Stimulated activated naive CD4-positive, alpha-beta T cell treated with Interleukin-2 at 50 U/mL for 16 hours (primary cell): ENCODE measurements at regions not wholly inside any gene's neighbourhood (a gene's known extent, or its start where the extent isn't known, plus 50 kb on each side); places are given as distances from the start of the nearest gene placed in this dataset.

Experiments used
- DNase-seq: peaks from one replicate; lab custom pipeline; 2025; lab: John Stamatoyannopoulos, UW

- DNase-seq = no peak
These were observed 307.4 kb upstream of the C9orf72 start for GRCh38 chr9:27880635-27881034.

- DNase-seq = no peak
These were observed 315.5 kb upstream of the C9orf72 start for GRCh38 chr9:27888661-27889295.

- no peak for DNase-seq
These were observed 351.2 kb upstream of the C9orf72 start for GRCh38 chr9:27924502-27924901.

DNA sequence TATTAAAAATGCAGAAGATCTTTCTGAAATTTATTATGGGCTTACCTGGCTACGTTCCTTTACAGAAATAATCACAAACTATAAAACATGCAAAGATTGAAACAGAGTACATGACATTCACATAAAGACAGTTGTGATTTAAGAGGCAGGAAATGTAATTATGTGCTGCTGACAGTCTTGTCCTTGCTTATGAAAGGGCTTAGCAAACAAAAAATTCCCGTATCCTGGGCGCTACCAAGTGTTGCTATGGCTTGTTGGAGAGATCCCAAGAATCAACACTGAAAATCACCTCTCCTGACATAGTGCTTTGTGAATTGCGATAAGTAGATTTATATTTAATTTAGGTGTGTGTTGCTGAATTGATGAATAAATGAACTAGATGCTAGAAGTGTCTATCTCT is 352.5 kb upstream of the C9orf72 start:
- no peak for DNase-seq

DNA sequence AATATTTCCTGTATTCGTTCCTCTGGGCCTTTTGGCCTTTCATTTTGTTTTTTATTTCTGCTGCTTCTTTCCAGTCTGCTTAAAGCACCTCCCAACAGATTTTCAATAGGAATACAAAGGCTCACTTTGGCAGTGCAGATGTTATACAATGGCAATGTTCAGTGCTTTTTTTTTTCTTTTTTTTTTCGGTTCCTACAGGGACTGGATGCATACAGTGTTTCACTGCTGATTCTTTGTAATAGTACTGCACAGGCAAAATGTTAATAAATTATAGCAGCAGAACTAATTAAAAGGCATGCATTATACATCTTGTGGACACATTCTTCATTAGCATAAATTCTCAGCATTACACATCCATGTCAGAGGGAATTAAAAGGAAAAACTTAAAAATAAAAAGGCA is 356.6 kb upstream of the C9orf72 start:
- no peak for DNase-seq

DNA sequence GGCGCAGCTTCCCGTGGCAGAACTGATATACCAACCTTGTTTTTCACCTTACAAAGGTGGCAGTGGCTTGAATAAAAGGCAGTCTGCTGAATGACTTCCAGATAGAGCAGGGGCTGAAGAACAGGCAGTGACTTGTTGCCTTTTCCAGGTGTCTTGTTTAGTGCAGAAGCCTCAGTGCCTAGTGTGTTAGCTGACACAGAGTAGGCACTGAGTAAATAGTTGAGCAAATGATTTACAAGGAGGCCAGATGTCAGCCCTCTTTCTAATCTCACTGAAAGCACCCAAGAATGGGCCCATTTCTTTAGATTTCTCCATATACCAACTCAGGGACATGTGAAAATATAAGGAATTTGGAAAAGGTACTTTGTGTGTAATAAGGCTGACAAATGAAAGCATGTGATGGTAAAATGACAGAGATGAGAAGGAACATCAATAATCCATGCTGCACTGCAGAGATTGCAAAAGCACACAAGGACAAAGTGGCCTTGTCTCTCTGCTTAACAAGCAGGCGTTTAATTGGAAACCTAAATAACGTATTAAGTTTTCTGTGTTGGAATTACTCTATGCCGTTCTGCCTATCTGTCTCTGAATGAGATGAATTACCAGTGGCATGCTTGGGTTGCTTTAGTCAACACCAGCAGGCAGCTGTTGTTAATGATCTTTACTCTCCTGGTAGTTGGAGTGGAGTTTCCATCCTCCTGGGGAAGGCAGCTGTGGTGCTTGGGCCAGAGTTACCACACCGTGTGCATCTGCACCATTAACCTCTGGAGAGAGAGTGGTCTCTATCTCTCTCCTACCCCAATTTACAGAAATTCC is 360.1 kb upstream of the C9orf72 start:
- no peak for DNase-seq

DNA sequence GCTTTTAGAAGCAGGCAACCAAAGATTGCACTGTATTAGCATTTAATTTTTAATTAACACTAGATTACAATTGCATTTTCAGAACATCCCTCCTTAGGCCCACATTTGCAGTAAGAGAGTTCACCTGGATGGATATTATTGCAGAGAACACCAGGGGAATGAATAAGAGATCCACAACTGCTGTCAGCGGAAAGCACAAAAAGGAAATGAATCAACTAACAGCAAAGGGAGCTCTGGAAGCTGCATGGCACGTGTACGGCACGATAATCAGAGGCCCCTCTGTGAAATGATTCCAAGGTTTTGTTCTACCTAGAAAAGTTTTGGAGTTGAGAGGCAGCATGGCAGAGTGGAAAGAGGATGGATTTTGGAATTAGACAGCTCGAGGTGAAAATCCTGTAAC is 361.2 kb upstream of the C9orf72 start:
- no peak for DNase-seq

DNA sequence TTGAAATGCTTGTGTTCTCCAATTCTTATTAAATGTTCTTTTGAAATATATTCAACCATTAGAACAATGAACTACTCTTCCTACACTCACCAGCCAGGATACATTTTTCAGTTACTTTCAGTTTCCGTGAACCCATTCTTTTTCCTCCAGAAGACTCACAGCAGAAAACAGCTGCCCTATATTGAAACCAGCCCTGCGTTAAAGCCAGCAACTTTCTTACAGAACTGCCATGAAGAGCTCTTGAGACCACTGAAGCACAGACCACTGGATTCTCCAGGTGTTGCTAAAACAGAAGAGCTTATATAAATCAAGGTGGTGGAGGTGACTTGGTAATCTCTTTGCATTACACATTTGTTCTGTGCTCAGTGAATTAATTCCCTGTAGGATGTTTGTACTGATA is 365.9 kb upstream of the C9orf72 start:
- no peak for DNase-seq

DNA sequence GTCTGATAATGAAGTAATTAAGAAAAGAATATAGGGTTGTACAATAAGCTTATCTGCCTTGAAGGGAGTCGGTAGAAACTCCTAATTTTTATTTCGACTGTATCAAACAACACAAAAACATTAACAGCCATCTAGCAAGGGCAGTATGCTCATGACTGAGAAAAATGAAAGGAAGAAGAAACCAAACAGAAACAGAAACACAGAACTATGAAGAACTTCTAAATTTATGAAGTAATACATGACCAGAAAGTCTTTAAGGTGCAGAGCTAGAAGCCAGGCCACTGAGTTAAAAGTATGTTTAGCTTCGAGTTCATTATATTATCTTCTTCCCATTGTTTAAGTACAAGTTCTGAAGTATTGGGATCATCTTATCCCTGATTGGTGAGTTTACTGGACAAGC is 367.3 kb upstream of the C9orf72 start:
- no peak for DNase-seq

DNA sequence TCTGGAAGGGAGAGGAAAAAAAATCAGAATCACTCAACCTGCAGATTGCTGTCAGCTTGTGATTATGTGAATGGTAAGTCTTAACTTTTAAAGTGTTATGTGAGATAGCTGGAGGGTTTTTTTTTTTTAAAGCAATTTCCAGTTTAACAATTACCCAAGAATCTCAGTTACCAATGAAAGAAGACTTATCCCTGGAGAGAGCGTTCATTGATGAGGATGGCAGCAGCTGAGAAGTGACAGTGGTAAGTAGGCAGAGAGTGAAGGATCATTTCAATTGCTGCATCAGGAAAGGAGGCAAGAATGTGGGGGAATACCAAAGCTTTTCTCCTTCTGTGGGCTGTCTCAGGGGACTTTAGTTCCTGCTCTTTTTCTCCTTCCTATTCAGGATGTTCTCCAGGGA is 370.2 kb upstream of the C9orf72 start:
- DNase-seq = no peak

DNA sequence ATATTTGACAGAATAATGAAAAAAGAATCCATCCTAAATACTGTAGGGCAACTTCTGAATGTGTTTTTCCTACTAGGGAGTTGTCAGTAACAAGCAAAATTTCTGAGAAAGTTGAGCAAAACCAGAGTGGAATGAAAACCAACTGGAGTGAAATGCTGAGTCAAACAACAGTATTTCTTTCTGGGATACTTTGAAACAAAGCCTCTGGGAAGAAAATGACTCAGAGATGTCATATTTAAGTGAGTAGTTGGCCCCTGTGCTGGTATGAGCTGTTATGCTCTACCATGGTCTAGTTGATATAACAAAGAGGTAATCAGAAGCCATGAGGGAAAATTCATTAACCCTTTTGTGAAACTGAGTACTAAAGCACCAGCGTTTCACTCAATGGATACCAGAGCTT is 372.1 kb upstream of the C9orf72 start:
- DNase-seq = no peak

DNA sequence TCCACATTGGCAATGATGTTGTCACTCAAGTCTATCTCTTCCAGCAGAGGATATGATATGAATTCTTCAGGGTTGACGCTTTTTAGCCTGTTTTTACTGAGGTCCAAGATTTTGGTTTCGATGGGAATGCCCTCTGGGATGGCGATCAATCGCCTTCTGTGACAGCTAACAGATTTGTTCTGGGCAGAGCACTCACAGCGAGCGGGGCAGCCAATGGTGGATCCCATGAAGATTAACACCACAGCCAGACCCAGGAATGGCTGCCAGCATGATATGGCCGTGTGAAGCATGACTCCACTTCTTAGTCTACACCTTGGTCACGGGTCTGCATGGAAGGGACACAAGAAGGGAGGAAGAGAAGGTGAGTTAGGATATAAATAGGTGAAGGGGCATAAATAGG is 377.1 kb upstream of the C9orf72 start:
- no peak for DNase-seq

DNA sequence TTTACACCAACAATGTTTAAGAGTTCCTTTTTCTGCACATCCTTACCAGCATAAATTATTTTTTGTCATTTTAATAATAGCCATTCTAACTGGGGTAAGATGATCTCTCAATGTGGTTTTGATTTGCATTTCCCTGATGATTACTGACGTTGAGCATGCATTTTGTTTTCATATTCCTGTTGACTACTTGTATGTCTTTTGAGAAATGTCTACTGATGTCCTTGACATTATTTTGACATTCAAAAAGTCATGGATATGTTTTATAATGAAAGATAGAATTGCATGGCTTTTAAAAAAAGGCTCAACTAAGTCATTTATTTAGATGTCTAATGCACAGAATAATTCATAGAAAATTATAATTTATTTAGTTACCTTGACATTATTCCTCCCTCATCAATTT is 381.6 kb upstream of the C9orf72 start:
- no peak for DNase-seq

GRCh38 chr9:27963836-27964235 is 390.6 kb upstream of the C9orf72 start:
- no peak for DNase-seq

DNA sequence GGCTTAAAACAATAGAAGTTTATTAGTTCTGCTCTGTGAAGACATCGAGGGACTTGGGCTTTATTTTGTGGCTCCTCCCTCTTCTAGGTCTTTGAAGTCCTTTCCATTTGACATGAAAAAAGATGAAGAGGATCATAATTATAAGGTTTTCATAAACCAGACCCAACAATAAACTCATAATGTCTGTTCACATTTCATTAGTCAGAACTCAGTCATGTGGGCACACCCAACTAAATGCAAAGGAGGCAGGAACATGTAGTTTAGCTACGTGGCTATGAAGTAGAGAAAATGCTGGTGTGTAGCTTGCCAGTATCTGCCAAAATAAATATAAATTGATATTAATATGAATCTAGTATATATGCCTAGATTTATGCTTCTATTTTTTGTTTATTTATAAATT is 393.9 kb upstream of the C9orf72 start:
- DNase-seq = no peak

- no peak for DNase-seq
These were observed 404.6 kb upstream of the C9orf72 start for GRCh38 chr9:27977931-27978330.

GRCh38 chr9:27985714-27986113 is 412.4 kb upstream of the C9orf72 start:
- DNase-seq = no peak

- no peak for DNase-seq
These were observed 417.2 kb upstream of the C9orf72 start for GRCh38 chr9:27990524-27990923.

- DNase-seq = no peak
These were observed 417.9 kb upstream of the C9orf72 start for GRCh38 chr9:27991221-27991620.

GRCh38 chr9:28001096-28001495 is 427.8 kb upstream of the C9orf72 start:
- DNase-seq = no peak

GRCh38 chr9:28004900-28005299 is 431.6 kb upstream of the C9orf72 start:
- no peak for DNase-seq

- no peak for DNase-seq
These were observed 432.5 kb upstream of the C9orf72 start for GRCh38 chr9:28005779-28006178.

- DNase-seq = no peak
These were observed 434.0 kb upstream of the C9orf72 start for GRCh38 chr9:28007097-28007817.
